NB4 (cell line): ENCODE measurements at regions not wholly inside any gene's neighbourhood (a gene's known extent, or its start where the extent isn't known, plus 50 kb on each side); places are given as distances from the start of the nearest gene placed in this dataset.

Experiments
- MAX ChIP-seq: IDR thresholded peaks from 2 replicates; pipeline ENCODE4 v1.6.1; 2011; ENCODE audit warnings: low read depth, low read length
- MYC ChIP-seq: IDR thresholded peaks from 2 replicates; pipeline ENCODE4 v1.6.1; 2011; ENCODE audit warnings: low read depth, low read length
- POLR2A ChIP-seq: IDR thresholded peaks from 2 replicates; pipeline ENCODE4 v1.6.1; 2011; ENCODE audit warnings: mild to moderate bottlenecking; ENCODE audit not compliant: insufficient read length; ENCODE audit errors: extremely low read depth
- TF ChIP-seq, protein P1 (sequence below): IDR thresholded peaks from one replicate; pipeline ENCODE4 v1.5.1; 2012; ENCODE audit warnings: low read depth, low read length

DNA sequence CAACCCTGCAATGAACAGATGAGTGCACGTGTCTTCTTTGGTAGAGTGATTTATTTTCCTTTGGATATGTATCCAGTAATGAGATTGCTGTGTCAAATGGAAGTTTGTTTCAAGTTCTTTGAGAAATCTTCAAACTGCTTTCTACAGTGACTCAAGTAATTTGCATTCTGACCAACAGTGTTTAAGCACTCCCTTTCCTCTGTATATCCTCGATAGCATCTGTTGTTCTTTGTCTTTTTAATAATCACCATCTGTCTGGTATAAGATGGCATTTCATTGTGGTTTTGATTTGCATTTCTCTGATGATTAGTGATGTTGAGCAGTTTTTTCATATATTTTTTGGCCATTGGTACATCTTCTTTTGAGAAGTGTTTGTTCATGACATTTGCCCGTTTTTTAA is 1608.3 kb upstream of the ZEB2 start:
- TF ChIP-seq, protein P1, sequence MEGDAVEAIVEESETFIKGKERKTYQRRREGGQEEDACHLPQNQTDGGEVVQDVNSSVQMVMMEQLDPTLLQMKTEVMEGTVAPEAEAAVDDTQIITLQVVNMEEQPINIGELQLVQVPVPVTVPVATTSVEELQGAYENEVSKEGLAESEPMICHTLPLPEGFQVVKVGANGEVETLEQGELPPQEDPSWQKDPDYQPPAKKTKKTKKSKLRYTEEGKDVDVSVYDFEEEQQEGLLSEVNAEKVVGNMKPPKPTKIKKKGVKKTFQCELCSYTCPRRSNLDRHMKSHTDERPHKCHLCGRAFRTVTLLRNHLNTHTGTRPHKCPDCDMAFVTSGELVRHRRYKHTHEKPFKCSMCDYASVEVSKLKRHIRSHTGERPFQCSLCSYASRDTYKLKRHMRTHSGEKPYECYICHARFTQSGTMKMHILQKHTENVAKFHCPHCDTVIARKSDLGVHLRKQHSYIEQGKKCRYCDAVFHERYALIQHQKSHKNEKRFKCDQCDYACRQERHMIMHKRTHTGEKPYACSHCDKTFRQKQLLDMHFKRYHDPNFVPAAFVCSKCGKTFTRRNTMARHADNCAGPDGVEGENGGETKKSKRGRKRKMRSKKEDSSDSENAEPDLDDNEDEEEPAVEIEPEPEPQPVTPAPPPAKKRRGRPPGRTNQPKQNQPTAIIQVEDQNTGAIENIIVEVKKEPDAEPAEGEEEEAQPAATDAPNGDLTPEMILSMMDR: no peak
- no peak for TF ChIP-seq POLR2A
- TF ChIP-seq MAX: no peak
- no peak for TF ChIP-seq MYC
